Peyer's patch (tissue), 4 donors: ENCODE measurements at regions not wholly inside any gene's neighbourhood (a gene's known extent, or its start where the extent isn't known, plus 50 kb on each side); places are given as distances from the start of the nearest gene placed in this dataset.

ENCODE experiments used
- POLR2A ChIP-seq, 2 donors: fragments of 450-650 bp; IDR thresholded peaks; one replicate each; pipeline ENCODE4 v1.5.1; 2017; ENCODE audit warnings: antibody characterized with exemption in 2 of 2, mild to moderate bottlenecking in 2 of 2, moderate library complexity in 2 of 2
- TF ChIP-seq, protein P1 (sequence below), 6 experiments: fragments of 450-650 bp in 4 of 6; fragments of 200-600 bp in 2 of 6; sonication (generic) in 1 of 6; IDR thresholded peaks; one replicate each; pipeline ENCODE4 v1.5.1; 2017 to 2019; ENCODE audit warnings: antibody characterized with exemption in 6 of 6, mild to moderate bottlenecking in 3 of 6, moderate library complexity in 1 of 6

DNA sequence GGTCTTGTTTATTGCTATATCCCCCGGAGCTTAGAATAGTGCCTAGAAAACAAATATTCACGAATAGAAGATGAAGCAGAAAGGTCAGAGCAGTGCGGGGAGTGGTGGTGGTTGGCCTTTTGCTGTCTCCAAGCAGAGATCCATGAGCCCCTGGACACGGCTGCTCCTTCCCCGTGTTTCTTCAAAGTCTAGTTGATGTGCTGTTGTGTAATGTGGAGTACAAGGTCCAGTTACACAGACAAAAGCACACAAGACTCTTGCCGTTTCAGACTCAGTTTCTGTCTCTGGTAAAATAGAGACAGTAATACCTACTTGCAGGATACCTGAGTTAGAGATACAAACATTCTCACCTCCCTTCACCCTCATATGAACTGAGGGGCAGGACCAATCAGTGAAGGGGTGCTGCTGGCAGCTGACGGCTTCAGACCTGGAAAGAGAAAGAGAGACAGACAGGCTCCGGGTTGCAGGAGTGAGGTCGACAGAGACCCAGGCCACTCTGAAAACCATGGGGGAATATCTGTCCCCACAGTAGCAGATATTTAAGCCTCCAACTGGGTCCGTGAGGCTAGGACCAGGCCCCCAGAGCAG, 56.2 kb downstream of the RASSF10 start:
- TF ChIP-seq, protein P1, sequence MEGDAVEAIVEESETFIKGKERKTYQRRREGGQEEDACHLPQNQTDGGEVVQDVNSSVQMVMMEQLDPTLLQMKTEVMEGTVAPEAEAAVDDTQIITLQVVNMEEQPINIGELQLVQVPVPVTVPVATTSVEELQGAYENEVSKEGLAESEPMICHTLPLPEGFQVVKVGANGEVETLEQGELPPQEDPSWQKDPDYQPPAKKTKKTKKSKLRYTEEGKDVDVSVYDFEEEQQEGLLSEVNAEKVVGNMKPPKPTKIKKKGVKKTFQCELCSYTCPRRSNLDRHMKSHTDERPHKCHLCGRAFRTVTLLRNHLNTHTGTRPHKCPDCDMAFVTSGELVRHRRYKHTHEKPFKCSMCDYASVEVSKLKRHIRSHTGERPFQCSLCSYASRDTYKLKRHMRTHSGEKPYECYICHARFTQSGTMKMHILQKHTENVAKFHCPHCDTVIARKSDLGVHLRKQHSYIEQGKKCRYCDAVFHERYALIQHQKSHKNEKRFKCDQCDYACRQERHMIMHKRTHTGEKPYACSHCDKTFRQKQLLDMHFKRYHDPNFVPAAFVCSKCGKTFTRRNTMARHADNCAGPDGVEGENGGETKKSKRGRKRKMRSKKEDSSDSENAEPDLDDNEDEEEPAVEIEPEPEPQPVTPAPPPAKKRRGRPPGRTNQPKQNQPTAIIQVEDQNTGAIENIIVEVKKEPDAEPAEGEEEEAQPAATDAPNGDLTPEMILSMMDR (IDR thresholded peaks at IDR 0.05), result no peak
- no peak for TF ChIP-seq POLR2A (IDR thresholded peaks at IDR 0.05)
